Panc1 (cell line): ENCODE measurements at regions not wholly inside any gene's neighbourhood (a gene's known extent, or its start where the extent isn't known, plus 50 kb on each side); places are given as distances from the start of the nearest gene placed in this dataset.

Experiments
- ATAC-seq: fragments of 200-7000 bp; cut with Tn5 transposase; 2 replicates; pipeline ENCODE4 v1.9.1; 2020; ENCODE audit warnings: mild to moderate bottlenecking, moderate library complexity
- BruUV-seq: library from RNA; stranded (reverse); fragments of 400-500 nt; replicated peaks from 2 replicates; lab custom pipeline; 2021; lab: Mats Ljungman, UMichigan
- CTCF ChIA-PET: fragments of 300-600 bp; sonication (Branson Sonifier 250); formaldehyde crosslinking; loops from one replicate; lab custom pipeline; 2022; ENCODE audit warnings: antibody characterized with exemption; lab: Charles Lee
- POLR2A ChIA-PET: fragments of 300-600 bp; sonication (Branson Sonifier 250); formaldehyde crosslinking; loops from one replicate; lab custom pipeline; 2022; ENCODE audit warnings: antibody characterized with exemption; lab: Charles Lee
- DNase-seq: peaks from one replicate; pipeline ENCODE4 v3.0.0-alpha.2; 2010; ENCODE audit warnings: low read depth, low spot score
- H3K27ac ChIP-seq: 2 replicates; pipeline ENCODE4 v1.5.1; 2011; ENCODE audit warnings: mild to moderate bottlenecking, low read length, inconsistent platforms
- H3K27me3 ChIP-seq: fragments of 200-500 bp; sonication (Bioruptor generic); 2 replicates; pipeline ENCODE4 v1.6.0; 2014; ENCODE audit warnings: low read length, inconsistent platforms; ENCODE audit not compliant: control insufficient read depth, insufficient read depth
- H3K36me3 ChIP-seq: fragments of 200-500 bp; sonication (Bioruptor generic); 2 replicates; pipeline ENCODE4 v1.5.1; 2014; ENCODE audit warnings: inconsistent platforms, mild to moderate bottlenecking, low read length, moderate library complexity; ENCODE audit not compliant: control insufficient read depth, insufficient read depth
- H3K4me1 ChIP-seq: 2 replicates; pipeline ENCODE4 v1.5.1; 2011; ENCODE audit warnings: inconsistent platforms, mild to moderate bottlenecking, low read length, moderate library complexity; ENCODE audit not compliant: control insufficient read depth, insufficient read depth
- H3K4me3 ChIP-seq, 2 experiments: 2 replicates each; pipeline ENCODE4 v1.5.1; 2011 to 2012; ENCODE audit warnings: low read depth in 2 of 2, low read length in 2 of 2, mild to moderate bottlenecking in 2 of 2, inconsistent platforms in 1 of 2, moderate library complexity in 1 of 2
- H3K9me3 ChIP-seq: fragments of 200-500 bp; sonication (Bioruptor generic); 2 replicates; pipeline ENCODE4 v1.5.1; 2014; ENCODE audit warnings: low read depth, mild to moderate bottlenecking, inconsistent platforms, low read length, moderate library complexity; ENCODE audit not compliant: control insufficient read depth, insufficient read depth
- POLR2AphosphoS5 ChIP-seq: IDR thresholded peaks from 2 replicates; pipeline ENCODE4 v1.6.1; 2012; ENCODE audit warnings: mild to moderate bottlenecking, low read depth, low read length, moderate library complexity
- SIN3A ChIP-seq: IDR thresholded peaks from 2 replicates; pipeline ENCODE4 v1.6.1; 2012; ENCODE audit warnings: low read depth, mild to moderate bottlenecking, low read length, moderate library complexity, borderline replicate concordance; ENCODE audit not compliant: insufficient read depth
- TCF7L2 ChIP-seq: IDR thresholded peaks from 2 replicates; pipeline ENCODE4 v1.6.1; 2011; ENCODE audit warnings: mild to moderate bottlenecking, low read depth, low read length, inconsistent platforms
- in situ Hi-C: cut with HindIII; loops from 2 replicates; pipeline ENCODE4 v1.10.0; 2016; ENCODE audit warnings: low sequenced_read_pairs, low pct_unique_long_range_greater_than_20kb
- intact Hi-C: fragments of 100-400 bp; cut with micrococcal nuclease; formaldehyde crosslinking; loops from one replicate; pipeline ENCODE4 v1.10.0; 2022; ENCODE audit not compliant: unreplicated experiment
- TF ChIP-seq, protein P1 (sequence below): fragments of 450-650 bp; IDR thresholded peaks from 2 replicates; pipeline ENCODE4 v1.5.1; 2017; ENCODE audit warnings: mild to moderate bottlenecking
- TF ChIP-seq, protein P2 (sequence below), 2 experiments: IDR thresholded peaks; 2 replicates each; pipeline ENCODE4 v1.6.1; 2011 to 2012; ENCODE audit warnings: low read depth in 2 of 2, control low read depth in 1 of 2, low read length in 1 of 2, mild to moderate bottlenecking in 1 of 2, moderate library complexity in 1 of 2; ENCODE audit not compliant: insufficient read depth in 1 of 2

DNA sequence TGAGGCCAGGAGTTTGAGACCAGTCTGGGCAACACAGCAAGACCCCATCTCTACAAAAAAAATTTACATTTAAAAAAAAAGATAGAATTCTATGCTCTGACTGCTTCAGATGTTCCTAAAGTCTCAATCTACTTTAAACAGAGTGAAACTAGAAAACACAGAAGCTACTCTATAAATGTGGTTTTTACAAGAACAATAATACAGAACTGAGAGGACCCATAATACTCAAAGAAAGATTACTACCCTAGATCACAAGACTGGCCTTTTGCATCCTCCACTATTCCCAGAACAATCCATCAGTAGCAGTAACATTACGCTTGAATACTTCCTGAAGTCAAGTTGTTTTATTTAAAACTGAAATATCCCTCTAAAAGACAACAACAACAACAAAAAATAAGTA is 119.4 kb downstream of the ZFAND4 start:
- DNase-seq (no peak), ATAC-seq (no peak)
- Histone ChIP-seq H3K27ac (no peak overlapping the region), H3K36me3 (no peaks in the 10 kb centered on the region), H3K27me3 (no peaks in the 10 kb centered on the region), H3K4me1 (peaks cover 11% of the 10 kb centered on the region; the same call in 1 of the 2 replicates), H3K9me3 (no peaks in the 10 kb centered on the region), H3K4me3 (no peak overlapping the region)
- BruUV-seq = no TSS peak
- in situ Hi-C loops (no loop called here), intact Hi-C loops (no loop called here)
- ChIA-PET CTCF (no interaction called here), POLR2A (no interaction called here)
- TF ChIP-seq, protein P1, sequence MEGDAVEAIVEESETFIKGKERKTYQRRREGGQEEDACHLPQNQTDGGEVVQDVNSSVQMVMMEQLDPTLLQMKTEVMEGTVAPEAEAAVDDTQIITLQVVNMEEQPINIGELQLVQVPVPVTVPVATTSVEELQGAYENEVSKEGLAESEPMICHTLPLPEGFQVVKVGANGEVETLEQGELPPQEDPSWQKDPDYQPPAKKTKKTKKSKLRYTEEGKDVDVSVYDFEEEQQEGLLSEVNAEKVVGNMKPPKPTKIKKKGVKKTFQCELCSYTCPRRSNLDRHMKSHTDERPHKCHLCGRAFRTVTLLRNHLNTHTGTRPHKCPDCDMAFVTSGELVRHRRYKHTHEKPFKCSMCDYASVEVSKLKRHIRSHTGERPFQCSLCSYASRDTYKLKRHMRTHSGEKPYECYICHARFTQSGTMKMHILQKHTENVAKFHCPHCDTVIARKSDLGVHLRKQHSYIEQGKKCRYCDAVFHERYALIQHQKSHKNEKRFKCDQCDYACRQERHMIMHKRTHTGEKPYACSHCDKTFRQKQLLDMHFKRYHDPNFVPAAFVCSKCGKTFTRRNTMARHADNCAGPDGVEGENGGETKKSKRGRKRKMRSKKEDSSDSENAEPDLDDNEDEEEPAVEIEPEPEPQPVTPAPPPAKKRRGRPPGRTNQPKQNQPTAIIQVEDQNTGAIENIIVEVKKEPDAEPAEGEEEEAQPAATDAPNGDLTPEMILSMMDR = no peak
- no peak for TF ChIP-seq SIN3A

DNA sequence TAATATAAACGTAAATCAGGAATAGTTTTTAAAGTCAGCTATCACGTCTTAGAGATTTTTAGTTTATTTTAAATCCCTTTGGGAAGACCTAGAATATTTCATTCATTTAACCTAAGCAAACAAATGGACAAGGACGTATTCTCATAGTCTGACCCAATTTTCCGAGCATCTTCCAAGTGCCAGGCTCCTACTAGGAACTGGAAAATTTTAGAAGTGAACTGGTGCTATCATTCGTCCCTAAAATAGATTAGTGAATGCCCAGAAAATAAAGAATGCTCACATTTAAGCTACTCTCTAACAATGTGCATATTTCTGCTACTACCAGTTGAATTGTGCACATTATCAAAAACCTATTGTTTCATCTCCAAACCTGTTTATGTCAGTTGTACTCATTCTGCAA is 120.1 kb downstream of the ZFAND4 start:
- ATAC-seq (no peak), DNase-seq (no peak)
- BruUV-seq = no TSS peak
- in situ Hi-C loops = no loop called here
- Histone ChIP-seq H3K9me3 (no peaks in the 10 kb centered on the region), H3K4me1 (peaks cover 6% of the 10 kb centered on the region; the same call in 1 of the 2 replicates), H3K4me3 (no peak overlapping the region), H3K27ac (no peak overlapping the region), H3K36me3 (no peaks in the 10 kb centered on the region), H3K27me3 (no peaks in the 10 kb centered on the region)
- ChIA-PET POLR2A (no interaction called here), CTCF (interaction anchor here (0.6 kb wide), 1 partner anchor 446 kb away, joined by 4 read pairs; no protein-coding TSS in a partner anchor)
- TF ChIP-seq TCF7L2 = no peak
- intact Hi-C loops = no loop called here

DNA sequence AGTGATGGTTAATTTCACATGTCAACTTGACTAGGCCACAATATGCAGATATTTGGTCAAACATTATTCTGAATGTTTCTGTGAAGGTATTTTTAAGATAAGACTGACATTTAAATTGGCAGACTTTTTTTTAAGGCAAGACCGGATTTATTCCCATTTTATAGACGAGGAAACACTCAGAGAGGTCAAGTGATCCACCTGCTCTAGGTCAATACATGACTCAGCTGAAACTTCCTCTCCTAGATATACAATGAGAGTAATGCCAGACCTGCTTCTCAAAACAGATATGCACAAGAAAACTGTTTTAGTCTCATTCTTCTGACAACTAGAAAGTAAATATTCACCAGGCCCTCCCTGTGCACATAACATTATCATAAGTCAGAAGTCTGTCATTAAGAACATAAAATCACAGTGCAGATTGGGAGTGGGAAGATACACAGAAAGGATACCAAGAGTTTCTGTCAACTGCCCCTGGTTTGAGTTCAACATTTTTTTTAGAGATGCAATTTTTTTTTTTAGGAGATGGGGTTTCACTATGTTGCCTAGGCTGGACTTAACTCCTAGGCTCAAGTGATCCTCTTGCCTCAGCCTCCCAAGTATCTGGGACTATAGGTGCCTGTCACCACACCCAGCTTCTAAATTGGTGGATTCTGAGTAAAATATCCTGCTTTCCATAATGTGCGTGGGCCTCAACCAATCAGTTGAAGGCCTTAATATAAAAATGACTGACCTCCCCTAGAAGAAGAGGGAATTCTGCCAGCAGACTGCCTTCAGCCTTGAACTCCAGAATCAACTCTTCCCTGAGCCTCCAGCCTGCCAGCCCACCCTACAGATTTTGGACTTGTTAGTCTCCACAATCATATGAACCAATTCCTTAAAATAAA is 121.4 kb downstream of the ZFAND4 start:
- Histone ChIP-seq H3K36me3 (no peaks in the 10 kb centered on the region), H3K27me3 (no peaks in the 10 kb centered on the region), H3K4me1 (no peaks in the 10 kb centered on the region; the same call in 1 of the 2 replicates), H3K4me3 (no peak overlapping the region), H3K9me3 (no peaks in the 10 kb centered on the region), H3K27ac (no peak overlapping the region)
- TF ChIP-seq SIN3A (no peak), POLR2AphosphoS5 (no peak), TCF7L2 (no peak)
- TF ChIP-seq, protein P2, sequence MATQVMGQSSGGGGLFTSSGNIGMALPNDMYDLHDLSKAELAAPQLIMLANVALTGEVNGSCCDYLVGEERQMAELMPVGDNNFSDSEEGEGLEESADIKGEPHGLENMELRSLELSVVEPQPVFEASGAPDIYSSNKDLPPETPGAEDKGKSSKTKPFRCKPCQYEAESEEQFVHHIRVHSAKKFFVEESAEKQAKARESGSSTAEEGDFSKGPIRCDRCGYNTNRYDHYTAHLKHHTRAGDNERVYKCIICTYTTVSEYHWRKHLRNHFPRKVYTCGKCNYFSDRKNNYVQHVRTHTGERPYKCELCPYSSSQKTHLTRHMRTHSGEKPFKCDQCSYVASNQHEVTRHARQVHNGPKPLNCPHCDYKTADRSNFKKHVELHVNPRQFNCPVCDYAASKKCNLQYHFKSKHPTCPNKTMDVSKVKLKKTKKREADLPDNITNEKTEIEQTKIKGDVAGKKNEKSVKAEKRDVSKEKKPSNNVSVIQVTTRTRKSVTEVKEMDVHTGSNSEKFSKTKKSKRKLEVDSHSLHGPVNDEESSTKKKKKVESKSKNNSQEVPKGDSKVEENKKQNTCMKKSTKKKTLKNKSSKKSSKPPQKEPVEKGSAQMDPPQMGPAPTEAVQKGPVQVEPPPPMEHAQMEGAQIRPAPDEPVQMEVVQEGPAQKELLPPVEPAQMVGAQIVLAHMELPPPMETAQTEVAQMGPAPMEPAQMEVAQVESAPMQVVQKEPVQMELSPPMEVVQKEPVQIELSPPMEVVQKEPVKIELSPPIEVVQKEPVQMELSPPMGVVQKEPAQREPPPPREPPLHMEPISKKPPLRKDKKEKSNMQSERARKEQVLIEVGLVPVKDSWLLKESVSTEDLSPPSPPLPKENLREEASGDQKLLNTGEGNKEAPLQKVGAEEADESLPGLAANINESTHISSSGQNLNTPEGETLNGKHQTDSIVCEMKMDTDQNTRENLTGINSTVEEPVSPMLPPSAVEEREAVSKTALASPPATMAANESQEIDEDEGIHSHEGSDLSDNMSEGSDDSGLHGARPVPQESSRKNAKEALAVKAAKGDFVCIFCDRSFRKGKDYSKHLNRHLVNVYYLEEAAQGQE (IDR thresholded peaks at IDR 0.05; ENCODE audit: insufficient read depth in 1 of 2, low read depth in 2 of 2, low read length in 1 of 2) = no peak
- TF ChIP-seq, protein P1 = no peak
- POLR2A ChIA-PET = interaction anchor here (0.6 kb wide), 1 partner anchor 12 kb away, joined by 4 read pairs; no protein-coding TSS in a partner anchor
- BruUV-seq = no TSS peak
- DNase-seq = no peak
- ATAC-seq = no peak
- intact Hi-C loops = no loop called here
- in situ Hi-C loops = no loop called here
- CTCF ChIA-PET = no interaction called here
